Astrocyte (in vitro differentiated cells and primary cell): ENCODE measurements at regions not wholly inside any gene's neighbourhood (a gene's known extent, or its start where the extent isn't known, plus 50 kb on each side); places are given as distances from the start of the nearest gene placed in this dataset.

ENCODE experiments used
- CTCF ChIP-seq: IDR thresholded peaks from 2 replicates; pipeline ENCODE4 v1.5.1; 2011; ENCODE audit warnings: low read depth, mild to moderate bottlenecking, inconsistent platforms, low read length, moderate library complexity; ENCODE audit not compliant: insufficient read depth
- EZH2 ChIP-seq: IDR thresholded peaks from 2 replicates; pipeline ENCODE4 v1.6.1; 2012; ENCODE audit warnings: mild to moderate bottlenecking, low read length, inconsistent platforms; ENCODE audit not compliant: insufficient read depth

- TF ChIP-seq CTCF (no peak), EZH2 (no peak)
Measured at GRCh38 chr17:14428648-14429029, 127.8 kb downstream of the HS3ST3B1 start.
